Ascending aorta (tissue), 2 donors: ENCODE measurements at regions not wholly inside any gene's neighbourhood (a gene's known extent, or its start where the extent isn't known, plus 50 kb on each side); places are given as distances from the start of the nearest gene placed in this dataset.
"Not testable (repeated sequence)": the region's sequence is repeated elsewhere in the genome, so short reads cannot be mapped to it uniquely, and the experiment has no call there.

ENCODE experiments used
- DNase-seq, 2 donors: peaks; one replicate each; pipeline ENCODE4 v3.0.0-alpha.2; 2019; ENCODE audit warnings: low spot score in 2 of 2
- H3K27ac ChIP-seq, 2 donors: fragments of 200-600 bp; sonication (generic); one replicate each; pipeline ENCODE4 v1.5.1; 2016 to 2017; ENCODE audit warnings: mild to moderate bottlenecking in 1 of 2
- H3K27me3 ChIP-seq: fragments of 200-600 bp; sonication (generic); one replicate; pipeline ENCODE4 v1.5.1; 2017
- H3K36me3 ChIP-seq, 2 donors: fragments of 200-600 bp; sonication (generic); one replicate each; pipeline ENCODE4 v1.5.1; 2016
- H3K4me1 ChIP-seq, 2 donors: fragments of 200-600 bp; sonication (generic); one replicate each; pipeline ENCODE4 v1.5.1; 2016 to 2017; ENCODE audit warnings: mild to moderate bottlenecking in 1 of 2
- H3K4me3 ChIP-seq, 2 donors: fragments of 200-600 bp; sonication (generic); one replicate each; pipeline ENCODE4 v1.5.1; 2016 to 2017; ENCODE audit warnings: mild to moderate bottlenecking in 1 of 2
- H3K9me3 ChIP-seq, 2 donors: fragments of 200-600 bp; sonication (generic); one replicate each; pipeline ENCODE4 v1.5.1; 2016
- CTCF ChIP-seq, 3 experiments: fragments of 200-600 bp in 2 of 3; fragments of 450-650 bp in 1 of 3; sonication (generic) in 2 of 3; IDR thresholded peaks; one replicate each; pipeline ENCODE4 v1.5.1; 2016 to 2019; ENCODE audit warnings: antibody characterized with exemption in 3 of 3, mild to moderate bottlenecking in 1 of 3, moderate library complexity in 1 of 3
- intact Hi-C: fragments of 100-400 bp; cut with DNase I; formaldehyde crosslinking; loops from one replicate; pipeline ENCODE4 v1.15.1; 2023

DNA sequence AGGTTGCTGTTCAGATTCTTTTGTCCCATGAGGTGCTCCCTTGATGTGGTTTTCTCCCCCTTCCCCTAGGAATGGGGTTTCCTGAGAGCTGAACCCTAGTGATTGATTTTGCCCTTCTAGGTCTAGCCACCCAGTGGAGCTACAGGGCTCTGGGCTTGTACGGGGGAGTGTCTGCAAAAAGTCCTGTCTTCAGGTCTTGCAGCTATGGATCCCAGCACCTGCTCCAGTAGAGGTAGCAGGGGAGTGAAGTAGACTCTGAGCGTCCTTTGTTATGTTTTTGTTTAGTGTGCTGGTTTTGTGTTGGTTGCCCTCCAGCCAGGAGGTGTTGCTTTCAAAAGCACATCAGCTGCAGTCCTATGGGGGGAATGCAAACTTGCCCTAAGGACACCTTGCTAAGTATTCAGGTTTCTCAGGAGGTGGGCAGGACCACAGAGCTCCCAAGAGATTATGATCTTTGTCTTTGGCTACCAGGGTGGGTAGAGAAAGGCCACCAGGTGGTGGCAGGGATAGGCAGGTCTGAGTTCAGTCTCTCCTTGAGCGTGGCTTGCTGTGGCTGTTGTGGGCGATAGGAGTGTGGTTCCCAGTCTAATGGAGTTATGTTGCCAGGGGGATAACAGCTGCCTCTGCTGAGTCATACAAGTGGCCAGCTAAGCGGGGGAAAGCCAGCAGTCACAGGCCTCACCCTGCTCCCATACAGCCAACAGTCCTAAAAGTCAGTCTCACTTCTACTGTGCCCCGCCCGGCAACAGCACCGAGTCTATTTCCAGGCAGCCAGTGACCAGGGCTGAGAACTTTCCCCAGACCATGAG, 92.4 kb upstream of the JCAD start:
- Histone ChIP-seq H3K36me3 (no peaks in the 10 kb centered on the region), H3K4me3 (no peak overlapping the region), H3K27ac (no peak overlapping the region), H3K4me1 (peaks cover 0 to 6% of the 10 kb centered on the region in 2 donors), H3K9me3 (no peaks in the 10 kb centered on the region), H3K27me3 (no peaks in the 10 kb centered on the region)
- TF ChIP-seq CTCF (IDR thresholded peaks at IDR 0.05): no peak
- intact Hi-C loops: no loop called here
- DNase-seq: peak; percentile 45 to 78

- no peak overlapping the region for H3K4me3 ChIP-seq
Measured at GRCh38 chr10:30141423-30141822, 82.0 kb upstream of the JCAD start.

GRCh38 chr10:30134171-30134945, 75.0 kb upstream of the JCAD start:
- intact Hi-C loops: no loop called here
- Histone ChIP-seq H3K4me3 (no peak overlapping the region), H3K27me3 (no peaks in the 10 kb centered on the region), H3K9me3 (no peaks in the 10 kb centered on the region), H3K4me1 (no peaks in the 10 kb centered on the region), H3K36me3 (no peaks in the 10 kb centered on the region), H3K27ac (no peak overlapping the region)
- TF ChIP-seq CTCF (IDR thresholded peaks at IDR 0.05): no peak
- no peak for DNase-seq

More at GRCh38 chr10:30141423-30141822, 82.0 kb upstream of the JCAD start:
- no peaks in the 10 kb centered on the region for H3K4me1 ChIP-seq
- DNase-seq: no peak
- H3K9me3 ChIP-seq: no peaks in the 10 kb centered on the region
- intact Hi-C loops: no loop called here
- H3K27ac ChIP-seq: no peak overlapping the region
- H3K27me3 ChIP-seq: no peaks in the 10 kb centered on the region
- TF ChIP-seq CTCF (IDR thresholded peaks at IDR 0.05): no peak
- no peaks in the 10 kb centered on the region for H3K36me3 ChIP-seq

DNA sequence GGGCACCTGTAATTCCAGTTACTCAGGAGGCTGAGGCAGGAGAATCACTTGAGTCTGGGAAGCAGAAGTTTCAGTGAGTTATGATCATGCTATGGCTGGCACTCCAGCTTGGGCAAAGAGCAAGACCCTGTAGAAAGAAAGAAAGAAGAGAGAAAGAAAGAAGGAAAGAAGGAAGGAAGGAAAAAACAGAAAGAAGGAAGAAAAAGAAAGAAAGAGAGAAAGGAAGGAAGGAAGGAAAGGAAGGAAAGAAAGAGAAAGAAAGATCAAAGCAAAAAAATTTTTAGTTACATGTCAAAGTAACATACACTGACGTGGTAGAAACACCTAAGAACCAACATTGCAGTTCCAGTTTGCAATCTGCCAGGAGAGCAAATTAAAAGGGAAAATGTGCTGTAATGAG, 73.8 kb upstream of the JCAD start:
- intact Hi-C loops: no loop called here
- H3K4me1 ChIP-seq: no peaks in the 10 kb centered on the region
- no peak for DNase-seq
- H3K27ac ChIP-seq: no peak overlapping the region
- H3K27me3 ChIP-seq: no peaks in the 10 kb centered on the region
- no peak overlapping the region for H3K4me3 ChIP-seq
- no peaks in the 10 kb centered on the region for H3K36me3 ChIP-seq
- H3K9me3 ChIP-seq: no peaks in the 10 kb centered on the region
- no peak for TF ChIP-seq CTCF (IDR thresholded peaks at IDR 0.05)

- H3K4me3 ChIP-seq, H3K4me1 ChIP-seq, DNase-seq, H3K27ac ChIP-seq, H3K27me3 ChIP-seq, intact Hi-C loops, H3K9me3 ChIP-seq, H3K36me3 ChIP-seq: not testable (repeated sequence)
Measured at GRCh38 chr10:30131369-30131768, 72.0 kb upstream of the JCAD start.

GRCh38 chr10:30129326-30129725, 69.9 kb upstream of the JCAD start:
- intact Hi-C loops, DNase-seq, H3K4me1 ChIP-seq, H3K36me3 ChIP-seq, H3K27me3 ChIP-seq, H3K27ac ChIP-seq, H3K9me3 ChIP-seq, H3K4me3 ChIP-seq: not testable (repeated sequence)
